DND-41 (cell line): ENCODE measurements at regions not wholly inside any gene's neighbourhood (a gene's known extent, or its start where the extent isn't known, plus 50 kb on each side); places are given as distances from the start of the nearest gene placed in this dataset.

Source experiments
- ATAC-seq: fragments of 200-7000 bp; cut with Tn5 transposase; 3 replicates; pipeline ENCODE4 v1.9.1; 2021; ENCODE audit warnings: low read depth; ENCODE audit not compliant: insufficient read depth
- DNase-seq: peaks from one replicate; pipeline ENCODE4 v3.0.0-alpha.2; 2020
- H2AFZ ChIP-seq: 2 replicates; pipeline ENCODE4 v1.6.0; 2012; ENCODE audit warnings: low read depth, low read length
- H3K27ac ChIP-seq: 2 replicates; pipeline ENCODE4 v1.5.1; 2012; ENCODE audit warnings: low read length, inconsistent platforms
- H3K27me3 ChIP-seq: fragments of 200-600 bp; sonication (generic); 2 replicates; pipeline ENCODE4 v1.6.0; 2012; ENCODE audit warnings: low read length, mild to moderate bottlenecking, inconsistent platforms; ENCODE audit not compliant: insufficient read depth, poor library complexity
- H3K36me3 ChIP-seq: 2 replicates; pipeline ENCODE4 v1.5.1; 2012; ENCODE audit warnings: low read length, inconsistent platforms; ENCODE audit not compliant: insufficient read depth
- H3K4me1 ChIP-seq: 2 replicates; pipeline ENCODE4 v1.5.1; 2012; ENCODE audit warnings: mild to moderate bottlenecking, low read length; ENCODE audit not compliant: insufficient read depth
- H3K4me2 ChIP-seq: 2 replicates; pipeline ENCODE4 v1.6.0; 2012; ENCODE audit warnings: mild to moderate bottlenecking, moderate library complexity, low read length, inconsistent platforms; ENCODE audit not compliant: insufficient read depth
- H3K4me3 ChIP-seq, 2 experiments: fragments of 200-600 bp in 1 of 2; shearing (Covaris generic) in 1 of 2; 2 replicates each; pipeline ENCODE4 v1.5.1; 2012 to 2016; ENCODE audit warnings: inconsistent platforms in 2 of 2, low read length in 2 of 2, mild to moderate bottlenecking in 2 of 2, low read depth in 1 of 2, moderate library complexity in 1 of 2
- H3K79me2 ChIP-seq: 2 replicates; pipeline ENCODE4 v1.6.0; 2012; ENCODE audit warnings: low read length, inconsistent platforms; ENCODE audit not compliant: insufficient read depth
- H3K9ac ChIP-seq: 2 replicates; pipeline ENCODE4 v1.6.0; 2012; ENCODE audit warnings: low read depth, mild to moderate bottlenecking, inconsistent platforms, low read length, moderate library complexity
- H3K9me3 ChIP-seq: 2 replicates; pipeline ENCODE4 v1.5.1; 2012; ENCODE audit warnings: low read length, moderate library complexity, mild to moderate bottlenecking, inconsistent platforms; ENCODE audit not compliant: insufficient read depth, severe bottlenecking
- H4K20me1 ChIP-seq: 2 replicates; pipeline ENCODE4 v1.6.0; 2012; ENCODE audit warnings: low read length; ENCODE audit not compliant: insufficient read depth
- EZH2 ChIP-seq: IDR thresholded peaks from 3 replicates; pipeline ENCODE4 v1.6.1; 2012; ENCODE audit warnings: borderline replicate concordance, low read depth, mild to moderate bottlenecking, moderate library complexity, low read length, inconsistent platforms; ENCODE audit not compliant: severe bottlenecking
- TF ChIP-seq, protein P1 (sequence below): IDR thresholded peaks from 2 replicates; pipeline ENCODE4 v1.5.1; 2012; ENCODE audit warnings: borderline replicate concordance, low read length, moderate library complexity, mild to moderate bottlenecking; ENCODE audit not compliant: poor library complexity, severe bottlenecking; ENCODE audit errors: extremely low read depth

DNA sequence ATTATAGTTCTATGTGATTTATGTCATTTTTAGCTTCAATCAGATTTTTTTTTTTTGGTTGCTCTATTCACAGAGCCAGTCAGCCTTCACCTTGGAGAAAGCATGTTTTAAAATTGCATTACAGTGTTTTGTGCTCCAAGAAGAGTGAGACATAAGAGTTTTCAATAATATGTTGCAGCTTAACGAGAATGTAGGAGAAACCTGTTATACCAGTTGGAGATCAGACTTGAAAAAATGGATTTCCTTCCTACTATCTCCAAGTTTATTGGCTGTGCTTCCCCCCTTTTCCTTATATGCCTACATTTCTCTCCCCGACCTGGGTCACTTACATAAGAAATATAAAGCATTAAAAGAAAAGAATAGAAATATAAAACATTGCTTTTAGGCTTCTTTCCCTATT is 123.9 kb upstream of the ARGLU1 start:
- Histone ChIP-seq H2AFZ (no peak overlapping the region), H3K9ac (no peak overlapping the region), H3K4me2 (no peak overlapping the region), H3K4me1 (no peaks in the 10 kb centered on the region), H3K79me2 (no peaks in the 10 kb centered on the region), H3K36me3 (no peaks in the 10 kb centered on the region), H4K20me1 (no peaks in the 10 kb centered on the region), H3K27me3 (no peaks in the 10 kb centered on the region), H3K9me3 (no peaks in the 10 kb centered on the region), H3K27ac (no peak overlapping the region), H3K4me3 (no peak overlapping the region)
- TF ChIP-seq, protein P1, sequence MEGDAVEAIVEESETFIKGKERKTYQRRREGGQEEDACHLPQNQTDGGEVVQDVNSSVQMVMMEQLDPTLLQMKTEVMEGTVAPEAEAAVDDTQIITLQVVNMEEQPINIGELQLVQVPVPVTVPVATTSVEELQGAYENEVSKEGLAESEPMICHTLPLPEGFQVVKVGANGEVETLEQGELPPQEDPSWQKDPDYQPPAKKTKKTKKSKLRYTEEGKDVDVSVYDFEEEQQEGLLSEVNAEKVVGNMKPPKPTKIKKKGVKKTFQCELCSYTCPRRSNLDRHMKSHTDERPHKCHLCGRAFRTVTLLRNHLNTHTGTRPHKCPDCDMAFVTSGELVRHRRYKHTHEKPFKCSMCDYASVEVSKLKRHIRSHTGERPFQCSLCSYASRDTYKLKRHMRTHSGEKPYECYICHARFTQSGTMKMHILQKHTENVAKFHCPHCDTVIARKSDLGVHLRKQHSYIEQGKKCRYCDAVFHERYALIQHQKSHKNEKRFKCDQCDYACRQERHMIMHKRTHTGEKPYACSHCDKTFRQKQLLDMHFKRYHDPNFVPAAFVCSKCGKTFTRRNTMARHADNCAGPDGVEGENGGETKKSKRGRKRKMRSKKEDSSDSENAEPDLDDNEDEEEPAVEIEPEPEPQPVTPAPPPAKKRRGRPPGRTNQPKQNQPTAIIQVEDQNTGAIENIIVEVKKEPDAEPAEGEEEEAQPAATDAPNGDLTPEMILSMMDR: no peak
- no peak for TF ChIP-seq EZH2
- DNase-seq (no peak), ATAC-seq (no peak)

DNA sequence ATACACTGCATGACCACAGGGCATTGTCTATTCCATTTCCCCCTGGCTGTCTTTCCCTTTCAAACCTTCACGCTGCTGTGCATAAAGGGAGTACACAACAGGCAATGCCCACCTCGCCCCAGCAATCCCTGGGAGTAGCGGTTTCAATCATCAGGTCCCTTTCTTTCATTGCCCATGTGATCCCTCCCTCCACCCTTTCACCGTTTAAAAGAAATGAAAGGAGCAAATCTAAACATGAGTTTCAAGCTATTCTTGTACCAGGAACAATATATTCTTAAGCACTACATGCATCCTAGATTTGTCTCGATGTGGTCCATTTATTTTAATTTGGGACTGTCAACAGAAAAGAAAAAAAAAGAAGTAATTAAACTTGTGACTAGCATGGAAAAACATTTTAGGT is 123.4 kb upstream of the ARGLU1 start:
- Histone ChIP-seq H3K9me3 (no peaks in the 10 kb centered on the region), H3K4me3 (no peak overlapping the region), H2AFZ (no peak overlapping the region), H3K27me3 (no peaks in the 10 kb centered on the region), H3K9ac (no peak overlapping the region), H3K36me3 (no peaks in the 10 kb centered on the region), H3K79me2 (no peaks in the 10 kb centered on the region), H3K4me2 (no peak overlapping the region), H3K4me1 (no peaks in the 10 kb centered on the region), H4K20me1 (no peaks in the 10 kb centered on the region), H3K27ac (no peak overlapping the region)
- no peak for ATAC-seq
- TF ChIP-seq, protein P1: no peak
- TF ChIP-seq EZH2: no peak
- no peak for DNase-seq

DNA sequence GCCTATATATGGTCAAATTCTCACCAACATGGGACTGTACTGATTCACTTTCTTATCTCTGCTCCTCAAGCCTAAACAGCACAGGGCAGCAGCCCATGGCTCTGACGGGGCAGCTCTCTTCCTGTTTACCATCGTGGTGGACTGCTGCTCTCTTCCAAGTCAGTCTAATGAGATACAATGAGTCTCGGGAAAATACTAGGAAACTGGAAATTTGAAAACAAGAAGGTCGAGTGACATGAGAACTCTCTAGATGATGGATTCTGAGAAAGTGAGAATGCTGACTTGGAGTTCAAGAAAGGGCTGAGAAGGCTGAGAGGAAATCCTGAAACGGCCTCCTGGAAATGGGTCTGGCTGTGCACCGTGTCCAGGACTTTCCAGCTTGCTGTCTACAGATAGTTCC is 122.8 kb upstream of the ARGLU1 start:
- no peak for ATAC-seq
- Histone ChIP-seq H3K4me2 (no peak overlapping the region), H3K27me3 (no peaks in the 10 kb centered on the region), H3K27ac (no peak overlapping the region), H3K4me3 (no peak overlapping the region), H2AFZ (no peak overlapping the region), H3K79me2 (no peaks in the 10 kb centered on the region), H3K36me3 (no peaks in the 10 kb centered on the region), H3K9ac (no peak overlapping the region), H3K4me1 (no peaks in the 10 kb centered on the region), H3K9me3 (no peaks in the 10 kb centered on the region), H4K20me1 (no peaks in the 10 kb centered on the region)
- TF ChIP-seq, protein P1: no peak
- TF ChIP-seq EZH2: no peak
- no peak for DNase-seq

DNA sequence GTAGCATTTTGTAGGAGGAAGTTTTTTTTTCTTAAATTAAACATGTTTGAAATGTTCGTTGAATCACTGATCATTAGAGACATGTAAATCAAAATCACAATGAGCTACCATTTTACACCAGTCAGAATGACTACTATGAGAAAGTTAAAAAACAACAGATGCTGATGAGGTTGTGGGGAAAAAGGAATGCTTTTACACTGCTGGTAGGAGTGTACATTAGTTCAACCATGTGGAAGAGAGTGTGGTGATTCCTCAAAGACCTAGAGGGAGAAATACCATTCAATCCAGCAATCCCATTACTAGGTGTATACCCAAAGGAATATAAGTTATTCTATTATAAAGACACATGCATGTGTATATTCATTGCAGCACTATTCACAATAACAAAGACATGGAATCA is 122.0 kb upstream of the ARGLU1 start:
- no peaks in the 10 kb centered on the region for H3K36me3 ChIP-seq
- no peaks in the 10 kb centered on the region for H4K20me1 ChIP-seq
- ATAC-seq (no peak), DNase-seq (no peak)
- no peaks in the 10 kb centered on the region for H3K4me1 ChIP-seq
- no peak for TF ChIP-seq EZH2
- TF ChIP-seq, protein P1: no peak
- no peak overlapping the region for H3K4me3 ChIP-seq
- no peak overlapping the region for H2AFZ ChIP-seq
- H3K9me3 ChIP-seq: no peaks in the 10 kb centered on the region
- H3K27ac ChIP-seq: no peak overlapping the region
- H3K79me2 ChIP-seq: no peaks in the 10 kb centered on the region
- H3K9ac ChIP-seq: no peak overlapping the region
- no peaks in the 10 kb centered on the region for H3K27me3 ChIP-seq
- no peak overlapping the region for H3K4me2 ChIP-seq
